Inflammatory macrophage (primary cell): ENCODE measurements at regions not wholly inside any gene's neighbourhood (a gene's known extent, or its start where the extent isn't known, plus 50 kb on each side); places are given as distances from the start of the nearest gene placed in this dataset.
"Not testable (repeated sequence)": the region's sequence is repeated elsewhere in the genome, so short reads cannot be mapped to it uniquely, and the experiment has no call there.

ENCODE experiments used
- DNase-seq, 2 donors: peaks; one replicate each; pipeline ENCODE4 v3.0.0-alpha.2; 2020 to 2022

- DNase-seq: no peak
Observed at GRCh38 chr6:63441266-63441956, 121.6 kb upstream of the LGSN start.

GRCh38 chr6:63442870-63443269 is 123.1 kb upstream of the LGSN start:
- DNase-seq: no peak

GRCh38 chr6:63444768-63445167 is 125.0 kb upstream of the LGSN start:
- DNase-seq: no peak

GRCh38 chr6:63446405-63446804 is 125.9 kb upstream of the LOC128125822 start:
- DNase-seq: no peak

GRCh38 chr6:63447134-63447533 is 125.1 kb upstream of the LOC128125822 start:
- no peak for DNase-seq

- no peak for DNase-seq
Observed at GRCh38 chr6:63448229-63448628, 124.1 kb upstream of the LOC128125822 start.

- no peak for DNase-seq
Observed at GRCh38 chr6:63449714-63450113, 122.6 kb upstream of the LOC128125822 start.

GRCh38 chr6:63451238-63451637 is 121.0 kb upstream of the LOC128125822 start:
- no peak for DNase-seq

- DNase-seq: peak in 1 of 2 donors; percentile 8
Observed at GRCh38 chr6:63452125-63452524, 120.2 kb upstream of the LOC128125822 start.

- DNase-seq: no peak
Observed at GRCh38 chr6:63456734-63457133, 115.5 kb upstream of the LOC128125822 start.

- no peak for DNase-seq
Observed at GRCh38 chr6:63458480-63459115, 113.7 kb upstream of the LOC128125822 start.

GRCh38 chr6:63459814-63460213 is 112.5 kb upstream of the LOC128125822 start:
- no peak for DNase-seq

GRCh38 chr6:63460971-63461370 is 111.3 kb upstream of the LOC128125822 start:
- DNase-seq: no peak

GRCh38 chr6:63464060-63464459 is 108.2 kb upstream of the LOC128125822 start:
- DNase-seq: no peak

GRCh38 chr6:63465750-63466149 is 106.5 kb upstream of the LOC128125822 start:
- no peak for DNase-seq

GRCh38 chr6:63466242-63466733 is 106.0 kb upstream of the LOC128125822 start:
- no peak for DNase-seq

- DNase-seq: no peak
Observed at GRCh38 chr6:63467247-63467954, 104.9 kb upstream of the LOC128125822 start.

GRCh38 chr6:63471145-63471544 is 101.1 kb upstream of the LOC128125822 start:
- not testable (repeated sequence) for DNase-seq

GRCh38 chr6:63471654-63472053 is 100.6 kb upstream of the LOC128125822 start:
- no peak for DNase-seq

GRCh38 chr6:63475707-63476106 is 96.6 kb upstream of the LOC128125822 start:
- no peak for DNase-seq

- no peak for DNase-seq
Observed at GRCh38 chr6:63476302-63476701, 96.0 kb upstream of the LOC128125822 start.

- no peak for DNase-seq
Observed at GRCh38 chr6:63477422-63478040, 94.7 kb upstream of the LOC128125822 start.

- no peak for DNase-seq
Observed at GRCh38 chr6:63478734-63479133, 93.5 kb upstream of the LOC128125822 start.
